HUES48 (cell line): ENCODE measurements at regions not wholly inside any gene's neighbourhood (a gene's known extent, or its start where the extent isn't known, plus 50 kb on each side); places are given as distances from the start of the nearest gene placed in this dataset.
A peak's percentile ranks its signal among the peaks of the same experiment; 100 is the strongest.

Experiments
- H3K27ac ChIP-seq: one replicate; pipeline ENCODE4 v1.7.0; 2013; ENCODE audit warnings: low read depth, low read length, inconsistent platforms
- H3K27me3 ChIP-seq: 2 replicates; pipeline ENCODE4 v1.6.1; 2013; ENCODE audit warnings: mild to moderate bottlenecking, low read length; ENCODE audit not compliant: control insufficient read depth, insufficient read depth
- H3K36me3 ChIP-seq: 2 replicates; pipeline ENCODE4 v1.6.1; 2013; ENCODE audit warnings: low read length; ENCODE audit not compliant: control insufficient read depth, insufficient read depth
- H3K4me1 ChIP-seq: 2 replicates; pipeline ENCODE4 v1.6.1; 2013; ENCODE audit warnings: mild to moderate bottlenecking, low read length; ENCODE audit not compliant: control insufficient read depth, insufficient read depth
- H3K4me3 ChIP-seq: 2 replicates; pipeline ENCODE4 v1.5.1; 2013; ENCODE audit warnings: mild to moderate bottlenecking, low read depth, low read length
- H3K9ac ChIP-seq: 2 replicates; pipeline ENCODE4 v1.6.1; 2013; ENCODE audit warnings: mild to moderate bottlenecking, low read depth, low read length, moderate library complexity
- H3K9me3 ChIP-seq: 2 replicates; pipeline ENCODE4 v1.6.1; 2013; ENCODE audit warnings: low read length; ENCODE audit not compliant: control insufficient read depth, insufficient read depth

- peaks cover 11% of the 10 kb centered on the region for H3K4me1 ChIP-seq
- H3K27me3 ChIP-seq = no peaks in the 10 kb centered on the region
- no peak overlapping the region for H3K9ac ChIP-seq
- H3K9me3 ChIP-seq = no peaks in the 10 kb centered on the region
- H3K27ac ChIP-seq = no peak overlapping the region
- H3K4me3 ChIP-seq = no peak overlapping the region
- no peaks in the 10 kb centered on the region for H3K36me3 ChIP-seq
Observed at GRCh38 chr1:200317236-200317635, 92.6 kb downstream of the ZNF281 start.

DNA sequence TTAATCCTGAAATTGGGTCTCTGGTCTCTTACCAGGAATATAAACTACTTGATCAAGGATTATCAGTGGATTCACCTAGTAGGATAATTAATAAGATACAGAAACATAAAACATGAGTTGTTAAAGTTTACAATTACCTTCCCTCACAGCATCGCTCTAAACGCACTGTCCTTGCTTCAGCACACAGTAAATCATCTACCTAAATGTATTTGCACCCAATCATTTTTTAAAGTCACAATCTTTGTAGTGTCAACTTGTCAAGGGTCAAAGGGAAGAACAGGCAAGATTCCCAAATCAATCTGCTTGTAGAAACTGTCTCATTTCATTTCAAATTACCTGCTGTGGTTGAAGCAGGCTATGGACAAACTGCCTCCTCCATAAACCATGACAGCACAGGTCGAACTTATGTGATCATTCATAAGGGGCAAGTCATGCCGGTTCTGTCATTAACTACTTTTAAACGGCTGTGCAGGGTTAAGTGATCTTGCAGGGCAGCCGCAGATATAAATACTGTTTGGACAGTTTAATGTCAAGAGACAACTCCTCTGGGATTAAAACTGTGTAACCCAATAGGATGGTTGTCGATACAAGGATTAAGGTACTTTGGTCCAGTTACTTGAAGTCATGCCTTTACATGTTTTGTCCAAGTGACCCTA lies 93.6 kb downstream of the ZNF281 start:
- Histone ChIP-seq H3K9ac (no peak overlapping the region), H3K27me3 (no peaks in the 10 kb centered on the region), H3K4me1 (peaks cover 11% of the 10 kb centered on the region), H3K27ac (no peak overlapping the region), H3K36me3 (no peaks in the 10 kb centered on the region), H3K9me3 (no peaks in the 10 kb centered on the region), H3K4me3 (no peak overlapping the region)

DNA sequence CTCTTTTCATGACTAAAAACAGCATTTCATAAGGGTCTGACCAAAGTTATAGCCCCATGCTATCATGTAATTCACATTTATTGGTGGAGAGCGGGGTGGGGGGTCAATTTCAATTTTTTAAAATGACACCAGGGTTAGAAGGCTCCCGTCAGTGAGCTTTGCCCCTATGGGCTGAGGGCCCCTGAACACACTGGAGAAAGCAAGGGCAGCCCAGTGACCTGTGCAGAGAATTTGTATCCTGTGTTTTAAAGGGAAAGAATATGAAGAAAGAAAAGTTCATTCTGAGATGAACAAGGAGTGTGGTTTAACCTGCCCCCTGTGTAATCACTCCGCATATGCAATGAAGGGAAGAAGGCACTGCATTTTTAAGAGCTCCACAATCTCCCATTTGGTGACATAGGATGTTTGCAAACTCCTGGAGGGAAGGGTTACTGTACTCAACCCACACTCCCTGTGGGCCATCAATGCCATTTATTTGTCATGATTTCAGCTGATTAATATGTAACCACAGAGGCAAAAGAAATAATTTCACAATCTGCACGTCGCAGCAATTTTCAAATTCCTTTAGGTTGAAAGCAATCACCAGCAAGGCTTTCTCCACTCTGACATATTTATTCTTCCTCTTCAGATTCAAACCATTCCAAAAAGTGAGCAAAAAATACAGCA lies 95.6 kb downstream of the ZNF281 start:
- Histone ChIP-seq H3K27me3 (no peaks in the 10 kb centered on the region), H3K4me1 (peaks cover 11% of the 10 kb centered on the region), H3K27ac (no peak overlapping the region), H3K9ac (no peak overlapping the region), H3K36me3 (no peaks in the 10 kb centered on the region), H3K9me3 (no peaks in the 10 kb centered on the region), H3K4me3 (no peak overlapping the region)

DNA sequence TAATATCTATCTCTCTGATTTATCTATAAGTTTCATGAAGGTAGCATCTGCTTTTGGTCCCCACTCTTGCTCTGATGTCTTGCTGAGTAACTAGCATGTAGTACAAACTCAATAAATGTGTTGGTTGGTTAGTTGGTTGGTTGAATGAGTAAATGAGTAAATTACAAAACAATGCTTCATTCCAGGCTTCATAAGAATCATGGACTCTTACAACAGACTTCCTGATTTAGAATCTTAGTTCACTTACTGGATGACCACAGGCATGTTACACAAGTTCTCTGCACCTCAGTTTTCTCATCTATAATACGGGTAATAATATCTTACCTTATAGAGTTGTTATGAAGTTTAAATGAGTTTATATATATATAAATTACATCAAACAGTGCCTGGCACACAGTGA lies 98.6 kb downstream of the ZNF281 start:
- Histone ChIP-seq H3K4me1 (peaks cover 17% of the 10 kb centered on the region), H3K27me3 (no peaks in the 10 kb centered on the region), H3K9me3 (no peaks in the 10 kb centered on the region), H3K36me3 (no peaks in the 10 kb centered on the region), H3K4me3 (no peak overlapping the region), H3K27ac (no peak overlapping the region), H3K9ac (no peak overlapping the region)

- no peaks in the 10 kb centered on the region for H3K27me3 ChIP-seq
- H3K9me3 ChIP-seq = no peaks in the 10 kb centered on the region
- no peak overlapping the region for H3K27ac ChIP-seq
Observed at GRCh38 chr1:200310824-200311223, 99.0 kb downstream of the ZNF281 start.

DNA sequence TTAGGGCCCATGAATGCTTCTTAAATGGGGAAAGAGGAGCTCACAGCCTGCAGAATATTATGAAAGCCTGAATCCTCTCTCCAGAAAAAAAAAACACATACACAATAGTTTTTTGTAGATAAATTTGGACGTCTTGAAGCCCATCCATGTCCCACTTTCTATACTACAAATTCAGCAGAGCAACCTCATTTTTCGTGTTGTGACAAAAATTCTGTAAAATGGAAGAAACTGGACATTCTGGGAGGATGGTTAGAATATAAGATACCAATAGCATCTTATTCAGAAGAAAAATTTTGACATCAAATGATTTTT lies 102.1 kb downstream of the ZNF281 start:
- Histone ChIP-seq H3K27me3 (peaks cover 11% of the 10 kb centered on the region), H3K4me3 (no peak overlapping the region), H3K9me3 (no peaks in the 10 kb centered on the region), H3K4me1 (peaks cover 12% of the 10 kb centered on the region), H3K9ac (no peak overlapping the region), H3K36me3 (no peaks in the 10 kb centered on the region), H3K27ac (no peak overlapping the region)

More at GRCh38 chr1:200310824-200311223, 99.0 kb downstream of the ZNF281 start:
- Histone ChIP-seq H3K4me1 (peaks cover 17% of the 10 kb centered on the region), H3K36me3 (no peaks in the 10 kb centered on the region), H3K9ac (no peak overlapping the region), H3K4me3 (no peak overlapping the region)

- Histone ChIP-seq H3K27me3 (peaks cover 16% of the 10 kb centered on the region), H3K4me1 (peaks cover 15% of the 10 kb centered on the region), H3K36me3 (no peaks in the 10 kb centered on the region), H3K27ac (no peak overlapping the region), H3K4me3 (no peak overlapping the region), H3K9ac (no peak overlapping the region), H3K9me3 (no peaks in the 10 kb centered on the region)
Observed at GRCh38 chr1:200306944-200307754, 102.7 kb downstream of the ZNF281 start.

DNA sequence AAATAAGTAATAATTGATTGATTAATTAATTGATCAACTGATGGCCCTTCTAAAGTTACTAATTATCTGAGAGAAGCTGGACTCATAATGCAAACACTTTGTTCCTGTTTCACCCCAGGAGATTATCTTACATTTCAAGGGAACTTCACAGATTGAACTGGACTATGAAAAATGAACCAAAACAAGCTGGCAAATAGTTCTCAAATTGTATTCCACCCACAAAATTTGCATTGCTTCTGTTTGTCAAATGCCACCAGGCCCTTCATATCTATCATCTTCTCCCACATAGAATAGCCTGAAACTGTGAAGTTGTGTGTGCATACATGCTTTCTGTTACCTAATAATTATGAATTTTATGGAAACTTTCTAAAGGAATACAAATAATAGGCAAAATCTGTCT lies 104.0 kb downstream of the ZNF281 start:
- Histone ChIP-seq H3K9ac (no peak overlapping the region), H3K4me3 (no peak overlapping the region), H3K27ac (no peak overlapping the region), H3K4me1 (peaks cover 15% of the 10 kb centered on the region), H3K9me3 (no peaks in the 10 kb centered on the region), H3K36me3 (no peaks in the 10 kb centered on the region), H3K27me3 (peaks cover 29% of the 10 kb centered on the region)

- no peak overlapping the region for H3K9ac ChIP-seq
- H3K9me3 ChIP-seq = no peaks in the 10 kb centered on the region
- no peak overlapping the region for H3K27ac ChIP-seq
- peaks cover 15% of the 10 kb centered on the region for H3K4me1 ChIP-seq
- no peaks in the 10 kb centered on the region for H3K36me3 ChIP-seq
- H3K4me3 ChIP-seq = no peak overlapping the region
- peaks cover 40% of the 10 kb centered on the region for H3K27me3 ChIP-seq
Observed at GRCh38 chr1:200304171-200304570, 105.7 kb downstream of the ZNF281 start.

GRCh38 chr1:200302921-200303290 lies 106.9 kb downstream of the ZNF281 start:
- peak overlapping the region; percentile 66 for H3K4me3 ChIP-seq
- H3K4me1 ChIP-seq = peaks cover 12% of the 10 kb centered on the region
- H3K36me3 ChIP-seq = no peaks in the 10 kb centered on the region
- H3K9ac ChIP-seq = no peak overlapping the region
- H3K9me3 ChIP-seq = no peaks in the 10 kb centered on the region
- no peak overlapping the region for H3K27ac ChIP-seq
- H3K27me3 ChIP-seq = peaks cover 40% of the 10 kb centered on the region
